Tibial nerve (tissue), 4 donors: ENCODE measurements at regions not wholly inside any gene's neighbourhood (a gene's known extent, or its start where the extent isn't known, plus 50 kb on each side); places are given as distances from the start of the nearest gene placed in this dataset.

ENCODE experiments used
- DNase-seq, 2 donors: peaks; one replicate each; pipeline ENCODE4 v3.0.0-alpha.2; 2019; ENCODE audit warnings: low spot score in 2 of 2
- H3K27ac ChIP-seq, 4 donors: fragments of 200-600 bp; sonication (generic) in 3 of 4; one replicate each; pipeline ENCODE4 v1.5.1; 2017 to 2019; ENCODE audit warnings: mild to moderate bottlenecking in 1 of 4
- H3K27me3 ChIP-seq, 2 donors: fragments of 200-600 bp; sonication (generic) in 1 of 2; one replicate each; pipeline versions ENCODE4 v1.5.1 to v1.6.0; 2017 to 2019
- H3K36me3 ChIP-seq, 3 donors: fragments of 200-600 bp; sonication (generic); one replicate each; pipeline ENCODE4 v1.5.1; 2018 to 2019
- H3K4me1 ChIP-seq, 4 donors: fragments of 200-600 bp; sonication (generic) in 3 of 4; one replicate each; pipeline ENCODE4 v1.5.1; 2017 to 2019
- H3K4me3 ChIP-seq, 4 donors: fragments of 200-600 bp; sonication (generic) in 3 of 4; one replicate each; pipeline ENCODE4 v1.5.1; 2017 to 2019; ENCODE audit warnings: mild to moderate bottlenecking in 1 of 4, moderate library complexity in 1 of 4
- H3K9me3 ChIP-seq, 4 donors: fragments of 200-600 bp; sonication (generic) in 3 of 4; one replicate each; pipeline ENCODE4 v1.5.1; 2017 to 2019
- EP300 ChIP-seq, 2 donors: sonication (generic); formaldehyde crosslinking; IDR thresholded peaks; one replicate each; pipeline ENCODE4 v1.6.1; 2017; ENCODE audit warnings: antibody characterized with exemption in 2 of 2, mild to moderate bottlenecking in 1 of 2
- POLR2A ChIP-seq, 2 donors: fragments of 450-650 bp; IDR thresholded peaks; one replicate each; pipeline ENCODE4 v1.6.1; 2017; ENCODE audit warnings: antibody characterized with exemption in 2 of 2, mild to moderate bottlenecking in 2 of 2, moderate library complexity in 2 of 2
- WGBS, 2 donors: methylation state at CpG; one replicate each; pipeline ENCODE4 v1.1.5; 2018; 5-methylcytosine and 5-hydroxymethylcytosine counted together
- TF ChIP-seq, protein P1 (sequence below), 5 experiments: fragments of 200-600 bp in 3 of 5; fragments of 450-650 bp in 2 of 5; sonication (generic) in 3 of 5; IDR thresholded peaks; one replicate each; pipeline ENCODE4 v1.5.1; 2016 to 2019; ENCODE audit warnings: antibody characterized with exemption in 5 of 5, mild to moderate bottlenecking in 3 of 5, moderate library complexity in 2 of 5

DNA sequence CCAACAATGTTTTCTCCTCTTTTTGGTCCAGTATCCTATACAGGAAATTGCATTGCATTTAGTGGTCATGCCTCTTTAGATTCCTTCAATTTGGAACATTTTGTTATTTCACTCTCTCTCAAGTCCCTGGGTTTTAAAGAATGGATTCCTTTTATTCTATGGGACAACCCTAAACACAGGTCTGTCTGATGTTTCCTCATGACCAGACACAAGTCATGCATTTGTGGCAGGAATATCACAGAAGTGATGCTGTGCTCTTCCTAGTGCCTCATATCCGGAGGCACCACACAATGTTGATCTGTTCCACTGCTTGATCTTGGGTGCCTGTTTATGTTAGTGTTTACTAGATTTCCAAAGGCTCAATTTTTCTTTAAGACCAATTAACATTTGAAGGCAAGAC, 69.7 kb upstream of the H2AZ1 start:
- H3K4me3 ChIP-seq, result no peak overlapping the region
- no peak overlapping the region for H3K27ac ChIP-seq
- no peak for TF ChIP-seq POLR2A (IDR thresholded peaks at IDR 0.05)
- no peak for TF ChIP-seq EP300 (IDR thresholded peaks at IDR 0.05)
- TF ChIP-seq, protein P1, sequence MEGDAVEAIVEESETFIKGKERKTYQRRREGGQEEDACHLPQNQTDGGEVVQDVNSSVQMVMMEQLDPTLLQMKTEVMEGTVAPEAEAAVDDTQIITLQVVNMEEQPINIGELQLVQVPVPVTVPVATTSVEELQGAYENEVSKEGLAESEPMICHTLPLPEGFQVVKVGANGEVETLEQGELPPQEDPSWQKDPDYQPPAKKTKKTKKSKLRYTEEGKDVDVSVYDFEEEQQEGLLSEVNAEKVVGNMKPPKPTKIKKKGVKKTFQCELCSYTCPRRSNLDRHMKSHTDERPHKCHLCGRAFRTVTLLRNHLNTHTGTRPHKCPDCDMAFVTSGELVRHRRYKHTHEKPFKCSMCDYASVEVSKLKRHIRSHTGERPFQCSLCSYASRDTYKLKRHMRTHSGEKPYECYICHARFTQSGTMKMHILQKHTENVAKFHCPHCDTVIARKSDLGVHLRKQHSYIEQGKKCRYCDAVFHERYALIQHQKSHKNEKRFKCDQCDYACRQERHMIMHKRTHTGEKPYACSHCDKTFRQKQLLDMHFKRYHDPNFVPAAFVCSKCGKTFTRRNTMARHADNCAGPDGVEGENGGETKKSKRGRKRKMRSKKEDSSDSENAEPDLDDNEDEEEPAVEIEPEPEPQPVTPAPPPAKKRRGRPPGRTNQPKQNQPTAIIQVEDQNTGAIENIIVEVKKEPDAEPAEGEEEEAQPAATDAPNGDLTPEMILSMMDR (IDR thresholded peaks at IDR 0.05), result no peak
- WGBS, 2 donors, result 94 to 96% methylated on average over 1 of the region's 1 CpG
- no peaks in the 10 kb centered on the region for H3K36me3 ChIP-seq
- H3K4me1 ChIP-seq, result no peaks in the 10 kb centered on the region
- H3K27me3 ChIP-seq, result no peaks in the 10 kb centered on the region
- no peaks in the 10 kb centered on the region for H3K9me3 ChIP-seq
- no peak for DNase-seq

DNA sequence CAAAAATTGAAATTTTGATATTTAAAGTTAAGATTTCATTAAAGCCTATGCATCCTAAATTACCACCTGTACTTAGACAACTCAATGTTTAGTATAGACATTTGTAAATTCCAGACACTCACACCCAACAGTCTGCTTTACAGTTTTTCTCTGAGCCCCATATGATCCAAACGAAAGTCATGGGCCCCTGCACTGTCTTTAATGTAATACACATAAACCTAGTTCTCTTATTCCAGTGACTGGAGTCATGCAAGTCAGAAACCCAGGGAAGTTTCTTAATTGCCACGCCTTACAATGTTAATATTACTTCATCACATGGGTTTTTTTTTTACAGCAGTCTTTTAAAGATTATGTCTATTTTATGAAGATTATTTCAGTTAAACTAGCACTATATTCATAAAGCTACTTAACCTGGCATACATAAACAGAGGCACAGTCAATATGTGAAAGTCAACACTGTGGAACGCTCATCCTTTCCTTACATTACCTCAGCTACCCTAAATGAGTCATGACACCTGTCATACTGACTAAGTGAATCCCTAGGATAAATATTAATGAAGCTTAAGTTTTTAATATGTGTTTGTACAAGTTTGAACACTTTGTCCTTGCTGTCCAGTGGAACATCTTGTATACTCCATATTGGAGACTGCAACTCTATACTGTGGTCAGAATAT, 67.7 kb upstream of the H2AZ1 start:
- H3K4me1 ChIP-seq, result no peaks in the 10 kb centered on the region
- no peaks in the 10 kb centered on the region for H3K36me3 ChIP-seq
- 83 to 86% methylated on average over 3 of the region's 3 CpGs for WGBS, 2 donors
- no peaks in the 10 kb centered on the region for H3K27me3 ChIP-seq
- H3K27ac ChIP-seq, result no peak overlapping the region
- DNase-seq, result no peak
- TF ChIP-seq POLR2A (IDR thresholded peaks at IDR 0.05), result no peak
- TF ChIP-seq EP300 (IDR thresholded peaks at IDR 0.05), result no peak
- TF ChIP-seq, protein P1 (IDR thresholded peaks at IDR 0.05), result no peak
- H3K4me3 ChIP-seq, result no peak overlapping the region
- no peaks in the 10 kb centered on the region for H3K9me3 ChIP-seq

DNA sequence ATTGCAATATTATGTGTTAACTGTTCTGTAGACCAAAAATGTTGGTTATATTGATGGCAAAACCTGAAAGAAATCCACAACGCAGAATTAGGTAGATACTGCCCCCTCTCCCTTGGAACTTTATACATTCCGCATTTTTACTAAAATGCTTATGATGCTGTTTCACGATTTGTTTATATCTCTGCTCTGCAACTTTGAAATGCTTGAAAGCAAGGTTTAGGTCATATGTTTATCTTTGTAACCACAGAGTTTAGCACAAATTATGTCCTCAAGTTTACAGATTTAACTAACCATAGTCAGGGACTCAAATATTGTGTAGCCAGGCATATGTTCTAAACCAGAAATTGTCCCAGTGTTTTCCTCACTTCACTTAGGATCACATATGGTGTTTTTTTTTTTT, 66.1 kb upstream of the H2AZ1 start:
- Histone ChIP-seq H3K4me3 (no peak overlapping the region), H3K27ac (no peak overlapping the region), H3K36me3 (no peaks in the 10 kb centered on the region), H3K27me3 (no peaks in the 10 kb centered on the region), H3K4me1 (no peaks in the 10 kb centered on the region), H3K9me3 (no peaks in the 10 kb centered on the region)
- TF ChIP-seq POLR2A (IDR thresholded peaks at IDR 0.05) (no peak), EP300 (IDR thresholded peaks at IDR 0.05) (no peak)
- TF ChIP-seq, protein P1 (IDR thresholded peaks at IDR 0.05), result no peak
- no peak for DNase-seq
- WGBS, 2 donors, result 74 to 77% methylated on average over 3 of the region's 3 CpGs

DNA sequence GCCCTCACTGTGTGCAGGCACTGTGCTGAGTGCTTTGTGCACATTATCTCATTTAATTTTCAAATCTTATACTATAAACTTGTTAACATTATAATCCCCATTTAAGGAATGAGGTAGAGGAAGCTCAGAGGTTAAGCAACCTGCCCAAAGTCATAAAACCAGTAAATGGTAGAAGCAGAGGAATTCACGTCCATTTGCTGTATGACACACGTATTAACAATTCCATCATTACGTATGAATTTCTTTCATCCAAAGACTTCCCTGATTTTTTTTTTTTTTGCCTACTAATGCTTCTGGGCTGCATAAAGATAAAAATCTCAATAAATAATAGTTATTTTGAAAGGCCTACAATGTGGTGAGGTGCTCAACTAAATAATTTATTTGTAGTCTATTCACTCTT, 64.5 kb upstream of the H2AZ1 start:
- Histone ChIP-seq H3K4me3 (no peak overlapping the region), H3K27ac (no peak overlapping the region), H3K4me1 (no peaks in the 10 kb centered on the region), H3K36me3 (no peaks in the 10 kb centered on the region), H3K27me3 (no peaks in the 10 kb centered on the region), H3K9me3 (no peaks in the 10 kb centered on the region)
- no peak for DNase-seq
- no peak for TF ChIP-seq EP300 (IDR thresholded peaks at IDR 0.05)
- TF ChIP-seq, protein P1 (IDR thresholded peaks at IDR 0.05), result no peak
- TF ChIP-seq POLR2A (IDR thresholded peaks at IDR 0.05), result no peak
- WGBS, 2 donors, result 89 to 91% methylated on average over 3 of the region's 3 CpGs

DNA sequence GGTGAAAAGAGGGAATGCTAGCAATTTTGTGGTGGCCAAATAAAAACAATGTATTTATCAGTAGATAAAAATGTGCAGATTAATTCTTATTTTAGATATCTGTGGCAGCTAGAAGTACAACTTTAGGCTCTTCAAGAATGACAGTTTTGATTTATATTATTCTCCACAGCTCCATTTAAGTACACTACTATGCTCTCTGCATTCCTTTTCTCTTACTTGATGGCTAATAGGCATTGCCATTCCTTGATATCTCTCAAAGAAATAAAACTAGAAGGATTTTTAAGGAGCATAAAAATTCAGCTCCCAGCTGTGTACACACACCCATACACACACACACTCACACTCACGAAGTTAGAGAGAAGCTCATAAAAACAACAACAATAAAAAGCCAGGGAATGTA, 59.4 kb upstream of the H2AZ1 start:
- no peaks in the 10 kb centered on the region for H3K36me3 ChIP-seq
- no peaks in the 10 kb centered on the region for H3K9me3 ChIP-seq
- TF ChIP-seq, protein P1 (IDR thresholded peaks at IDR 0.05), result no peak
- no peak for DNase-seq
- 31 to 36% methylated on average over 1 of the region's 1 CpG for WGBS, 2 donors
- H3K27ac ChIP-seq, result no peak overlapping the region
- H3K4me3 ChIP-seq, result no peak overlapping the region
- H3K4me1 ChIP-seq, result no peaks in the 10 kb centered on the region
- no peaks in the 10 kb centered on the region for H3K27me3 ChIP-seq
